Stimulated activated CD8-positive, alpha-beta memory T cell treated with anti-CD3 and anti-CD28 coated beads, Interleukin-4, amount 100 ng/mL, for 1 hour (primary cell): ENCODE measurements at regions not wholly inside any gene's neighbourhood (a gene's known extent, or its start where the extent isn't known, plus 50 kb on each side); places are given as distances from the start of the nearest gene placed in this dataset.

Source experiments
- DNase-seq, 2 donors: peaks; one replicate each; pipeline ENCODE4 v3.0.0-alpha.2; 2020; ENCODE audit warnings: low read depth in 2 of 2, low spot score in 1 of 2

GRCh38 chr2:136246086-136246669 is 128.2 kb upstream of the CXCR4 start:
- no peak for DNase-seq

- DNase-seq: no peak
Measured at GRCh38 chr2:136245211-136245610, 127.3 kb upstream of the CXCR4 start.

GRCh38 chr2:136244536-136244885 is 126.6 kb upstream of the CXCR4 start:
- DNase-seq: no peak

- DNase-seq: no peak
Measured at GRCh38 chr2:136243638-136244535, 125.9 kb upstream of the CXCR4 start.

- DNase-seq: peak in 1 of 2 donors; percentile 14
Measured at GRCh38 chr2:136242687-136243277, 124.8 kb upstream of the CXCR4 start.

GRCh38 chr2:136242100-136242499 is 124.2 kb upstream of the CXCR4 start:
- no peak for DNase-seq

- no peak for DNase-seq
Measured at GRCh38 chr2:136239079-136239685, 121.2 kb upstream of the CXCR4 start.

GRCh38 chr2:136238286-136239078 is 120.5 kb upstream of the CXCR4 start:
- DNase-seq: no peak

- DNase-seq: no peak
Measured at GRCh38 chr2:136236019-136236418, 118.1 kb upstream of the CXCR4 start.

- no peak for DNase-seq
Measured at GRCh38 chr2:136235546-136235945, 117.6 kb upstream of the CXCR4 start.

GRCh38 chr2:136234261-136234660 is 116.3 kb upstream of the CXCR4 start:
- DNase-seq: no peak

GRCh38 chr2:136233298-136233697 is 115.3 kb upstream of the CXCR4 start:
- no peak for DNase-seq

- no peak for DNase-seq
Measured at GRCh38 chr2:136232456-136233172, 114.7 kb upstream of the CXCR4 start.

- no peak for DNase-seq
Measured at GRCh38 chr2:136230464-136230863, 112.5 kb upstream of the CXCR4 start.

GRCh38 chr2:136226903-136227302 is 109.0 kb upstream of the CXCR4 start:
- no peak for DNase-seq

GRCh38 chr2:136225950-136226835 is 108.2 kb upstream of the CXCR4 start:
- DNase-seq: peak; percentile 22 to 23

GRCh38 chr2:136223274-136223673 is 105.3 kb upstream of the CXCR4 start:
- DNase-seq: no peak

GRCh38 chr2:136222862-136223261 is 104.9 kb upstream of the CXCR4 start:
- no peak for DNase-seq

- no peak for DNase-seq
Measured at GRCh38 chr2:136221026-136221425, 103.1 kb upstream of the CXCR4 start.
